HG02623 (cell line): ENCODE measurements at regions not wholly inside any gene's neighbourhood (a gene's known extent, or its start where the extent isn't known, plus 50 kb on each side); places are given as distances from the start of the nearest gene placed in this dataset.
"Not testable (repeated sequence)": the region's sequence is repeated elsewhere in the genome, so short reads cannot be mapped to it uniquely, and the experiment has no call there.

Experiments
- ATAC-seq: cut with Tn5 transposase; IDR thresholded peaks from one replicate; pipeline ENCODE4 v1.9.1; 2021; ENCODE audit warnings: moderate library complexity; ENCODE audit not compliant: unreplicated experiment

- no peak for ATAC-seq
Measured at GRCh38 chrX:121169099-121170035, 122.0 kb downstream of the GLUD2 start.

GRCh38 chrX:121172703-121173102 lies 125.3 kb downstream of the GLUD2 start:
- ATAC-seq = no peak

DNA sequence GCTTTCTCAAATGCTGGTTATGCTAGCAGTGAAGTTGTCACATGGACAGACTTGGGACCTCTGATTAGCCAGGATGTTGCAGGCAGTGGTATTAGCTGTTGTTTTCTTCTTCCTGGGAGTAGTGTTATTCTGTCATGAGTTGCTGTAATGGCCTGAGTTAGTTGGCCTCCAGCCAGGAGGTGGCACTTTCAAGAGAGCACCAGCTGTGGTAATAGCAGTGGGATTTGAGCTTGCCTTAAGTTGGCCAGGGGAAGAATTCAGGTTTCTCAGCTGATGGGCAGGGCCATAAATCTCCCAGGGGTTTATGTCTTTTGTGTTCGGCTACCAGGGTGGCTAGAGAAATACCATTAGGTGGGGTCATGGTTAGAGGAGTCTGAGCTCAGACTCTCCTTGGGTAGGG lies 132.6 kb downstream of the GLUD2 start:
- no peak for ATAC-seq

GRCh38 chrX:121191779-121192178 lies 144.4 kb downstream of the GLUD2 start:
- ATAC-seq = no peak

- no peak for ATAC-seq
Measured at GRCh38 chrX:121195719-121196118, 148.3 kb downstream of the GLUD2 start.

- ATAC-seq = not testable (repeated sequence)
Measured at GRCh38 chrX:121196872-121197444, 149.5 kb downstream of the GLUD2 start.

DNA sequence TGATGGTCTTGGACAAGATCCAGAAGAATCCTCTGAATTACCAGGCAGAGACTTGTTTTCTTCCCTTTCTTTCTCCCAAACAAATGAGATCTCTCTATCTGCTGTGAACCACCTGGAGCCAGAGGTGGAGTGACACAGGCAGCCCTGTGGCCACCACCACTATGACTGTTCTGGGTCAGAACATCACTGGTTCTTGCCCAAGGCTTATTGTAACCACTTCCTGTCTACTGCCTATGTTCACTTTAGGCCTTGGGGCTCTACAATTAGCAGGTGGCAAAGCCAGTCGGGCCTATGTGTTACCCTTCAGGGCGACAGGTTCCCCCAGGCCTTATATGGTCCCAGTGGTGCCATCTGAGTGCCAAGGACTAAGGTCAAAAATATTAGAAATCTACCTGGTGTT lies 161.2 kb downstream of the GLUD2 start:
- ATAC-seq = no peak

GRCh38 chrX:121216641-121217374 lies 169.4 kb downstream of the GLUD2 start:
- ATAC-seq = no peak

DNA sequence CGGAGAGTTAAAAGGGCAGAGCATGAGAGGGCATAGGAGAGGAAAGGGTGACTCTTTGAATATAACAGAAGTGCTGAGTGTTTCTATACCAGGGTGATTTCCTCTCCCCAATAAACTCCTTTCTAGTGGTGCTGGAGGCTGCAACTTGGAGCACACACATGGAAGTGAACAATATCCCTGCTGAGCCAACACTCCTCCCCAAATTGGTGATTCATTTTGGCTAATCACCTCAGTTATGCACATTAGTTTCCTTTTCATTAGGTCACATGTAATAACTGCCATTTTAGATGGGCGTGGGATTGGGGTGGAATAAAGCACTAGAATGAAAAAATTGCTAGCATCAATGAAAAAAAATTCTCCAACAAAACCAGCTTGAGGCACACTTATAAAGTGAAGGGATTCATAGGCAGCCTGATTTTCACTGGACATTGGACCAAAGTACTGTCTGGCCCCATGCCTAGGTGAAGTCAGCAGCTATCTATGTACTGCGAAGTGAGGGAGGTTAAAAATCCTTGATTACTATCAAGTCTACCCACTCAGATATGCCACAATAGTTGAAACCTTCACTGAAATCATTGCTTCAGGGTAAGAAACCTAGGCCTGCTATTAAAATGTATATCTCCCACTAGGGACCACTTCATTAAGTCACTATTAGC lies 174.0 kb downstream of the GLUD2 start:
- ATAC-seq = no peak

GRCh38 chrX:121227888-121228287 lies 180.5 kb downstream of the GLUD2 start:
- no peak for ATAC-seq

DNA sequence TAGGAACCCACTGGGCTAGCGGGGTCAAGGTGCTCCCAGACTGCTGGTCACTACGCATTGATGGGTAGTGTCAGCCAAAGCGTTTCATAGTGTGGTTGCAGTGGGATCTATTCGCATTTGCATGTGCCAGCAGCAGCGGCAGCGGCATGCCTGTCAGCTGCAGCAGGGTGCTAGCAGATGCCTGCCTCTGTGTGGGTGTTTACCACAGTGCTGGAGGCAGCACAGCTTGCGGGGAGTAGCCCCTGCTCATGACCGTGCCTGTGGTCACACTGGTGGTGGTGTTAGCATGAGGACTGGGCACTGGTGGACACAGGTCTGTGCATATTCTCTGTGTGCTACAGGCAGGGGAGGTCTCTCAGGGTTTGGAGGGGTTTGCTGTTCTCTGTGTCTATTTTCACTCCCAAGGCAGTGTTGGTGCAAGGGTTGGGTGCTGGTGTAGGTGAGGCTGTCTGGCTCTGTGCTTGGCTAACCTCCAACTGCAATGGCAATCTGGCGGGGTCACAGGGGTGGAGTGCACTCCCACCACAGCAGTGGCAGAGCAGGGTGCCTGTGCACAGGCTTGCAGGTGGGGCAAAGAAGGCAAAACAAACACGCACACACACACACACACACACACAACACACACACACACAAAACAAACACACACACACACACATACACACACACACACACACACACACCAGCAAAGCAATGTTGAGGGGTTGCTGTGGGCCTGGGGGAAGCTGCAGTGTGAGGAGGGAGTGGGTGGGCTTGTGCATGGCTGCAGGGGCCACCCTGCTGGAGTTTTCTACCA lies 184.4 kb downstream of the GLUD2 start:
- ATAC-seq = no peak

- ATAC-seq = no peak
Measured at GRCh38 chrX:121236040-121236439, 188.6 kb downstream of the GLUD2 start.

GRCh38 chrX:121238093-121238492 lies 190.7 kb downstream of the GLUD2 start:
- no peak for ATAC-seq

- ATAC-seq = no peak
Measured at GRCh38 chrX:121244511-121244910, 197.1 kb downstream of the GLUD2 start.

GRCh38 chrX:121245763-121246162 lies 198.4 kb downstream of the GLUD2 start:
- ATAC-seq = no peak

DNA sequence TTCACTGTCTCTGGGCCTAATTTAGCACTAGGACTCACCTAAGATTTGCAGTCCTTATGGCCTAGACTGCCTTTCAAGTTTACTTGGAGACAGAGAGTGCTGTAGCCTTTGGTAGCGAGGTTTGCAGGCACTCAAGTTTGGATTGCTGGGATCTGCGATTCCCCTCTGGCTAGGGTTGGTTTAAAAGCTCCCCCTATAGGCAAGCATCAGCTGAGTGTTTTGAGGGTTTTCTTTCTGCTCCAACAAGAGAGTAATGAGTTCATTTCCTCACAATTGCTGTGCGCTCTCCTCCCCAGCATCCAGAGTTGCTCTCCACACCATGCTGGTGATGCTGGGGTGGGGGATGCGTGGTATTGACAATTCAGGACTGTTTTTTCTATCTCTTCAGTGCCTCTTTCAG lies 206.9 kb downstream of the GLUD2 start:
- no peak for ATAC-seq

DNA sequence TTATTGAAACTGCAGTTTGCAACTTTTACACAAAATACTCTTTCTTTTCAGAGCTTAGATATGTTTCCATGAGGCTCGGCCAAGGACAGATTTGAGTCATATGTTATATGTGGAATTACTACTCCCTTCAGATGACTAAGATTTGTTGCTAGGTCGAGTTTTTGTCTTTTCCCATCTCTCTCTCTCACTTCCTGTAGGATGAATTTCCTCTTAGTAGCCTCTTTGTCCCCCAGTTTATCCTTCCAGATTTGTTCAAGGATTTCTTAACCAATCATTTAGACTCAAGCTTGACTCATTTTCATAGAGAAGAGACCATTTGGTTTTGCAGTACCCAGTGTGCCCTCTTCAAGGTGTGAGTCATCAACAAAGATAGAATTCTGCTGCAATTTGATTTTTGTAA lies 209.2 kb downstream of the GLUD2 start:
- ATAC-seq = no peak

DNA sequence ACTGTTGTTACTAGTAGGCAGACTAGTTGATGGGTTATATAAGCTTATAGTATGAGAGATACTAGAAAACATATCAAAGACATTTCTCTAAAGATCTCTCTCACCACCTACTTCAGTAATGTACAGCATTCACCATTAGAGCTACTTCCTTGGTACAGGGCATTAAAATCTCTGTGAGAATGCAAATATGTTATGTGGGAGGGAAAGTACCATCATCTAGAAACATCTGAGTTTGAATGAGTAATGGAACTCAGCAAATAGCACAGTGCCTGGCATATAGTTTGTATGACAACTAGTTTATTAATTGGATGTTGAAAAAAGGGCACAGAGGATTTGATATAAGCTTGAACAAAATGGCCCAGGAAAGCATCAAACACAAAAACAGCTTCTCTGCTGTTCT lies 211.1 kb downstream of the GLUD2 start:
- no peak for ATAC-seq

- ATAC-seq = no peak
Measured at GRCh38 chrX:121259170-121259569, 211.8 kb downstream of the GLUD2 start.

DNA sequence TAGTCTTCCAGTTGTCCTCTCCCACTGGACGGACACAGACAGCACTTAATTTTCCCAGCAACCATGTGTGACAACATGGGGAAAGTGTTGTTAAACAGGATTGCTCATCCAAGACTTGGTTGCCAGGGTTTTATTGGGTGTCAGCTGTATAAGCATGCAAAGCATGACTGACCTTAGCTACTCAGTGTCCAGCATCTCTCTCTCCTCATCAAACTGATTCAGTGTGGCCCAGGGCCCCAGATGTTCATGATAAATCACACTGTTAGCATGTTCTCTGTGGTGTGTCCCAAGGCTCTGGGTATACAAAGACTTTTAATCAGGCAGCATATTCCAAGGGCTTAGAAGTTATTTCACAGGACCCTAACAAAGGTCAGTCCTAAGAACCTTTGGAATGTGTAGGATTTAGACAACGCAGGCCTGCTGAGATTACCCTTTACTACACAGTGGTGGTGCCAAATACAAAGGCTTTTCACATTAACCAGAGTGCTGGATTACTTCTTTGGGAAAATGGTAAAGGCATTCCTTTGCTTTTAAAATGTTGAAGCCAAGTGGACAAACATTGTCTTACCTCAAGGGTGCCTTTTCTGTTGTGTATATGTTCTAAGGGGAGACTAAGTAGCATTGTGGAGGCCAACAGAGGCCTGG lies 213.3 kb downstream of the GLUD2 start:
- ATAC-seq = no peak
